SK-N-SH treated with all-trans-retinoic acid at 6 μM for 48 hours (cell line): ENCODE measurements at regions not wholly inside any gene's neighbourhood (a gene's known extent, or its start where the extent isn't known, plus 50 kb on each side); places are given as distances from the start of the nearest gene placed in this dataset.
"Not testable (repeated sequence)": the region's sequence is repeated elsewhere in the genome, so short reads cannot be mapped to it uniquely, and the experiment has no call there.

Experiments
- ATAC-seq: fragments of 200-7000 bp; cut with Tn5 transposase; 3 replicates; pipeline ENCODE4 v1.9.1; 2020; ENCODE audit warnings: mild to moderate bottlenecking, moderate library complexity
- ARNTL ChIP-seq: fragments of 450-650 bp; formaldehyde crosslinking; IDR thresholded peaks from 2 replicates; pipeline ENCODE4 v1.5.0; 2020; ENCODE audit warnings: low read depth, mild to moderate bottlenecking, moderate library complexity, borderline replicate concordance
- BACH2 ChIP-seq: fragments of 250-450 bp; sonication (Bioruptor Pico); IDR thresholded peaks from 2 replicates; pipeline ENCODE4 v1.9.0; 2021; ENCODE audit warnings: mild to moderate bottlenecking, borderline replicate concordance
- CSDC2 ChIP-seq: fragments of 250-450 bp; sonication (Bioruptor Pico); IDR thresholded peaks from 2 replicates; pipeline ENCODE4 v1.5.0; 2020; ENCODE audit warnings: mild to moderate bottlenecking, moderate library complexity
- ESRRG ChIP-seq: fragments of 250-450 bp; sonication (Bioruptor Pico); IDR thresholded peaks from 2 replicates; pipeline ENCODE4 v1.6.1; 2021; ENCODE audit warnings: mild to moderate bottlenecking
- GLIS3 ChIP-seq: fragments of 250-450 bp; sonication (Bioruptor Pico); IDR thresholded peaks from 2 replicates; pipeline ENCODE4 v1.5.0; 2020; ENCODE audit warnings: mild to moderate bottlenecking, moderate library complexity
- ISL1 ChIP-seq: fragments of 250-450 bp; sonication (Bioruptor Pico); IDR thresholded peaks from 2 replicates; pipeline ENCODE4 v2.1.2; 2022; ENCODE audit warnings: mild to moderate bottlenecking, moderate library complexity
- OSR1 ChIP-seq: fragments of 250-450 bp; sonication (Bioruptor Pico); IDR thresholded peaks from 2 replicates; pipeline ENCODE4 v1.8.0; 2022; ENCODE audit warnings: moderate library complexity, mild to moderate bottlenecking, inconsistent platforms
- PPARA ChIP-seq: fragments of 250-450 bp; sonication (Bioruptor Pico); IDR thresholded peaks from 2 replicates; pipeline ENCODE4 v1.5.0; 2020; ENCODE audit warnings: mild to moderate bottlenecking, borderline replicate concordance
- RARB ChIP-seq: fragments of 250-450 bp; sonication (Bioruptor Pico); IDR thresholded peaks from 2 replicates; pipeline ENCODE4 v1.8.0; 2021; ENCODE audit warnings: mild to moderate bottlenecking, moderate library complexity
- SNAI2 ChIP-seq: fragments of 250-450 bp; sonication (Bioruptor Pico); IDR thresholded peaks from 2 replicates; pipeline ENCODE4 v1.5.0; 2020; ENCODE audit warnings: mild to moderate bottlenecking, moderate library complexity
- TCF4 ChIP-seq: fragments of 250-450 bp; sonication (Bioruptor Pico); IDR thresholded peaks from 2 replicates; pipeline ENCODE4 v1.8.0; 2021; ENCODE audit warnings: mild to moderate bottlenecking, moderate library complexity, borderline replicate concordance
- TOX ChIP-seq: fragments of 250-450 bp; sonication (Bioruptor Pico); IDR thresholded peaks from 2 replicates; pipeline ENCODE4 v1.8.0; 2021; ENCODE audit warnings: mild to moderate bottlenecking, moderate library complexity, borderline replicate concordance
- ZC3H10 ChIP-seq: fragments of 250-450 bp; sonication (Bioruptor Pico); IDR thresholded peaks from 2 replicates; pipeline ENCODE4 v1.5.1; 2021; ENCODE audit warnings: mild to moderate bottlenecking, moderate library complexity
- ZFP3 ChIP-seq: fragments of 250-450 bp; sonication (Bioruptor Pico); IDR thresholded peaks from 2 replicates; pipeline ENCODE4 v1.5.0; 2020; ENCODE audit warnings: mild to moderate bottlenecking, moderate library complexity
- ZFP30 ChIP-seq: fragments of 450-650 bp; formaldehyde crosslinking; IDR thresholded peaks from 2 replicates; pipeline ENCODE4 v1.5.0; 2022; ENCODE audit warnings: mild to moderate bottlenecking, moderate library complexity
- ZNF565 ChIP-seq: fragments of 450-650 bp; formaldehyde crosslinking; conservative IDR thresholded peaks from 2 replicates; pipeline ENCODE4 v1.5.0; 2020; ENCODE audit warnings: low read depth, mild to moderate bottlenecking, moderate library complexity
- ZNF70 ChIP-seq: fragments of 450-650 bp; formaldehyde crosslinking; IDR thresholded peaks from 2 replicates; pipeline ENCODE4 v1.5.0; 2020; ENCODE audit warnings: mild to moderate bottlenecking, moderate library complexity
- ZNF8 ChIP-seq: fragments of 450-650 bp; formaldehyde crosslinking; IDR thresholded peaks from 2 replicates; pipeline ENCODE4 v1.5.0; 2020; ENCODE audit warnings: mild to moderate bottlenecking, moderate library complexity
- TF ChIP-seq, protein P1 (sequence below): fragments of 250-450 bp; sonication (Bioruptor Pico); IDR thresholded peaks from 2 replicates; pipeline ENCODE4 v1.8.0; 2020; ENCODE audit warnings: mild to moderate bottlenecking, moderate library complexity, borderline replicate concordance
- TF ChIP-seq, protein P2 (sequence below): fragments of 250-450 bp; sonication (Bioruptor Pico); IDR thresholded peaks from 2 replicates; pipeline ENCODE4 v1.5.1; 2021; ENCODE audit warnings: mild to moderate bottlenecking, moderate library complexity
- TF ChIP-seq, protein P3 (sequence below): fragments of 250-450 bp; sonication (Bioruptor Pico); IDR thresholded peaks from 2 replicates; pipeline ENCODE4 v1.5.1; 2020; ENCODE audit warnings: low read depth, mild to moderate bottlenecking, moderate library complexity
- TF ChIP-seq, protein P4 (sequence below): fragments of 250-450 bp; sonication (Bioruptor Pico); IDR thresholded peaks from 2 replicates; pipeline ENCODE4 v1.8.0; 2021; ENCODE audit warnings: low read depth, mild to moderate bottlenecking, moderate library complexity, borderline replicate concordance
- TF ChIP-seq, protein P5 (sequence below): fragments of 250-450 bp; sonication (Bioruptor Pico); IDR thresholded peaks from 2 replicates; pipeline ENCODE4 v1.5.0; 2020; ENCODE audit warnings: mild to moderate bottlenecking, moderate library complexity

DNA sequence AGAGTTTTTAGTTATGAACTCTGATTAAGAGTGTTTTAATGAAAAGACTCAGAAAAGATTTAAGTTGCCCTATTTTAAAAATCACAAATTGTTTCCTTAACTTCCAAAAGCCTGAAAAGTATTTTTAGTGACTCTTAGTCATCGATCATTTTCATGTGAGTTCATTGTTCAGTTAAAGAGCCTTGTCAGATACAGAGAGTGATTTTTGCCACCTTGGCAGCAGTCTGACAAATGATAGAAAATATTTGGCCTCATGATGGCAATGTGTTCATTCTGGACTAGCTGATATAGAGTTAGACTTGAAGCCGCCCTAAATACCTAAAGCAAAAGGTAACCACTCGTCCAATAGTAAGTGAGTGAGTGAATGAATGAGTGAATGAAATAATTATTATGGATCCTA, 225.8 kb downstream of the CPS1 start:
- ATAC-seq: no peak
- TF ChIP-seq GLIS3 (no peak), ARNTL (CRISPR knock-in tag) (no peak), ZFP3 (no peak), PPARA (CRISPR knock-in tag) (no peak), ZNF8 (CRISPR knock-in tag) (no peak), TCF4 (CRISPR knock-in tag) (no peak), ISL1 (CRISPR knock-in tag) (no peak), SNAI2 (CRISPR knock-in tag) (no peak), OSR1 (CRISPR knock-in tag) (no peak), BACH2 (CRISPR knock-in tag) (no peak), ZFP30 (CRISPR knock-in tag) (no peak), ESRRG (CRISPR knock-in tag) (no peak), ZNF70 (CRISPR knock-in tag) (no peak), RARB (no peak), ZNF565 (no peak)
- TF ChIP-seq, protein P1, sequence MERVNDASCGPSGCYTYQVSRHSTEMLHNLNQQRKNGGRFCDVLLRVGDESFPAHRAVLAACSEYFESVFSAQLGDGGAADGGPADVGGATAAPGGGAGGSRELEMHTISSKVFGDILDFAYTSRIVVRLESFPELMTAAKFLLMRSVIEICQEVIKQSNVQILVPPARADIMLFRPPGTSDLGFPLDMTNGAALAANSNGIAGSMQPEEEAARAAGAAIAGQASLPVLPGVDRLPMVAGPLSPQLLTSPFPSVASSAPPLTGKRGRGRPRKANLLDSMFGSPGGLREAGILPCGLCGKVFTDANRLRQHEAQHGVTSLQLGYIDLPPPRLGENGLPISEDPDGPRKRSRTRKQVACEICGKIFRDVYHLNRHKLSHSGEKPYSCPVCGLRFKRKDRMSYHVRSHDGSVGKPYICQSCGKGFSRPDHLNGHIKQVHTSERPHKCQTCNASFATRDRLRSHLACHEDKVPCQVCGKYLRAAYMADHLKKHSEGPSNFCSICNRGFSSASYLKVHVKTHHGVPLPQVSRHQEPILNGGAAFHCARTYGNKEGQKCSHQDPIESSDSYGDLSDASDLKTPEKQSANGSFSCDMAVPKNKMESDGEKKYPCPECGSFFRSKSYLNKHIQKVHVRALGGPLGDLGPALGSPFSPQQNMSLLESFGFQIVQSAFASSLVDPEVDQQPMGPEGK (CRISPR knock-in tag): no peak
- TF ChIP-seq, protein P2, sequence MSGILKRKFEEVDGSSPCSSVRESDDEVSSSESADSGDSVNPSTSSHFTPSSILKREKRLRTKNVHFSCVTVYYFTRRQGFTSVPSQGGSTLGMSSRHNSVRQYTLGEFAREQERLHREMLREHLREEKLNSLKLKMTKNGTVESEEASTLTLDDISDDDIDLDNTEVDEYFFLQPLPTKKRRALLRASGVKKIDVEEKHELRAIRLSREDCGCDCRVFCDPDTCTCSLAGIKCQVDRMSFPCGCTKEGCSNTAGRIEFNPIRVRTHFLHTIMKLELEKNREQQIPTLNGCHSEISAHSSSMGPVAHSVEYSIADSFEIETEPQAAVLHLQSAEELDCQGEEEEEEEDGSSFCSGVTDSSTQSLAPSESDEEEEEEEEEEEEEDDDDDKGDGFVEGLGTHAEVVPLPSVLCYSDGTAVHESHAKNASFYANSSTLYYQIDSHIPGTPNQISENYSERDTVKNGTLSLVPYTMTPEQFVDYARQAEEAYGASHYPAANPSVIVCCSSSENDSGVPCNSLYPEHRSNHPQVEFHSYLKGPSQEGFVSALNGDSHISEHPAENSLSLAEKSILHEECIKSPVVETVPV (CRISPR knock-in tag): no peak
- TF ChIP-seq, protein P3, sequence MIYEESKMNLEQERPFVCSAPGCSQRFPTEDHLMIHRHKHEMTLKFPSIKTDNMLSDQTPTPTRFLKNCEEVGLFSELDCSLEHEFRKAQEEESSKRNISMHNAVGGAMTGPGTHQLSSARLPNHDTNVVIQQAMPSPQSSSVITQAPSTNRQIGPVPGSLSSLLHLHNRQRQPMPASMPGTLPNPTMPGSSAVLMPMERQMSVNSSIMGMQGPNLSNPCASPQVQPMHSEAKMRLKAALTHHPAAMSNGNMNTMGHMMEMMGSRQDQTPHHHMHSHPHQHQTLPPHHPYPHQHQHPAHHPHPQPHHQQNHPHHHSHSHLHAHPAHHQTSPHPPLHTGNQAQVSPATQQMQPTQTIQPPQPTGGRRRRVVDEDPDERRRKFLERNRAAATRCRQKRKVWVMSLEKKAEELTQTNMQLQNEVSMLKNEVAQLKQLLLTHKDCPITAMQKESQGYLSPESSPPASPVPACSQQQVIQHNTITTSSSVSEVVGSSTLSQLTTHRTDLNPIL (CRISPR knock-in tag): no peak

DNA sequence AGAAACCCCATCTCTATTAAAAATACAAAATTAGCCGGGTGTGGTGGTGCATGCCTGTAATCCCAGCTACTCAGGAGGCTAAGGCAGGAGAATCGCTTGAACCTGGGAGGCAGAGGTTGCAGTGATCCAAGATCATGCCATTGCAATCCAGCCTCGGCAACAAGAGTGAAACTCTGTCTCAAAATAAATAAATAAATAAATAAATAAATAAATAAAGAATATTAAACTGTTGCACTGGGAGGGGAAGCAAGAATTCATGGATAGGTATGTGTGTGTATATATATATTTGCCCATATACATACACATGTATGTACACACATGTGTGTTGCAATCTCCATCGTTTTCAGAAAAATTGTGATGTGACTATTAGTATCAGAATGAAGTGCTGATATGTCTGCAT, 231.4 kb downstream of the CPS1 start:
- ATAC-seq: not testable (repeated sequence)

DNA sequence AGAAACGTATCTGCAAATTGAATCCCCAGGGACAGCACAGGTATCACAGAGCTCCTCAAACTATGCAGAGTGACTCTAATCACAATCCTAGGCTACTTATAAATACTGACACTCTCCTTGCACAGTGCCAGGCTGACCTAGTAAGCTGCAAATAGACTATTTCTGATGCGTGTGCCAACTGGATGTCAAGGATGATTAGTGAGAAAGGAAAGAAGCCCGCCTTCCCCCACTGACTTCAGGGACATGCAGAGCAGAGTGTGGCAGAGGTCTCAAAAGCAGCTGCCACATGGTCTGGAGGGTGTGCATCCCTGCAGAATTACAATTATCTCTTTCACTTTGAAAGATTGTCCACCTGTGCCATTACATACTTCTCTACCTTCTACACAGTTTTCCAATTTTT, 235.6 kb downstream of the CPS1 start:
- TF ChIP-seq, protein P1 (CRISPR knock-in tag): no peak
- TF ChIP-seq ESRRG (CRISPR knock-in tag): no peak
- no peak for TF ChIP-seq CSDC2 (CRISPR knock-in tag)
- no peak for TF ChIP-seq GLIS3
- no peak for ATAC-seq

DNA sequence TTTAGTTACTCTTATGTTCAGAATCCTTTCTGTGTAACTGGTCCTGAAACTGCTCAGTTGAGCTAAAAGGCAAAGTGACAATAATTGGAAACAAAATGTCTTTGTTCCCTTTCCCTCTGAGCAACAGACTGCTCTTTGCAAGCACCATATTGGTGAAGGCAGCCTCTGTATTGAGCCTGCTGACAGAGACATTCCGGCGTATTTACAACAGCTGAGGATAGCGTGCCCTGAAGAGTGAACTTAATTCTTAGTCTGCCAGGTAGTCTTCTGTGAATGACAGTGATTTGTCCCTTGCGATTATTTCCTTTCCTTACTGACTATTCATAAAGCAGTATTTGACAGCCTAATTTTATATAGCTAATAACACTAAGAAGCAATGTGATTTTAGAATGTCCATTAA, 239.1 kb downstream of the CPS1 start:
- no peak for ATAC-seq
- TF ChIP-seq ZNF70 (CRISPR knock-in tag): no peak
- TF ChIP-seq, protein P4, sequence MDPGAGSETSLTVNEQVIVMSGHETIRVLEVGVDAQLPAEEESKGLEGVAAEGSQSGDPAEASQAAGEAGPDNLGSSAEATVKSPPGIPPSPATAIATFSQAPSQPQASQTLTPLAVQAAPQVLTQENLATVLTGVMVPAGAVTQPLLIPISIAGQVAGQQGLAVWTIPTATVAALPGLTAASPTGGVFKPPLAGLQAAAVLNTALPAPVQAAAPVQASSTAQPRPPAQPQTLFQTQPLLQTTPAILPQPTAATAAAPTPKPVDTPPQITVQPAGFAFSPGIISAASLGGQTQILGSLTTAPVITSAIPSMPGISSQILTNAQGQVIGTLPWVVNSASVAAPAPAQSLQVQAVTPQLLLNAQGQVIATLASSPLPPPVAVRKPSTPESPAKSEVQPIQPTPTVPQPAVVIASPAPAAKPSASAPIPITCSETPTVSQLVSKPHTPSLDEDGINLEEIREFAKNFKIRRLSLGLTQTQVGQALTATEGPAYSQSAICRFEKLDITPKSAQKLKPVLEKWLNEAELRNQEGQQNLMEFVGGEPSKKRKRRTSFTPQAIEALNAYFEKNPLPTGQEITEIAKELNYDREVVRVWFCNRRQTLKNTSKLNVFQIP (CRISPR knock-in tag): no peak
- TF ChIP-seq GLIS3: no peak
- TF ChIP-seq RARB: no peak
- TF ChIP-seq, protein P3 (CRISPR knock-in tag): no peak
- no peak for TF ChIP-seq TOX
- TF ChIP-seq PPARA (CRISPR knock-in tag): no peak
- TF ChIP-seq ZNF8 (CRISPR knock-in tag): no peak
- TF ChIP-seq, protein P1 (CRISPR knock-in tag): no peak
- TF ChIP-seq ESRRG (CRISPR knock-in tag): no peak
- no peak for TF ChIP-seq ZC3H10 (CRISPR knock-in tag)
- no peak for TF ChIP-seq SNAI2 (CRISPR knock-in tag)
- TF ChIP-seq, protein P5, sequence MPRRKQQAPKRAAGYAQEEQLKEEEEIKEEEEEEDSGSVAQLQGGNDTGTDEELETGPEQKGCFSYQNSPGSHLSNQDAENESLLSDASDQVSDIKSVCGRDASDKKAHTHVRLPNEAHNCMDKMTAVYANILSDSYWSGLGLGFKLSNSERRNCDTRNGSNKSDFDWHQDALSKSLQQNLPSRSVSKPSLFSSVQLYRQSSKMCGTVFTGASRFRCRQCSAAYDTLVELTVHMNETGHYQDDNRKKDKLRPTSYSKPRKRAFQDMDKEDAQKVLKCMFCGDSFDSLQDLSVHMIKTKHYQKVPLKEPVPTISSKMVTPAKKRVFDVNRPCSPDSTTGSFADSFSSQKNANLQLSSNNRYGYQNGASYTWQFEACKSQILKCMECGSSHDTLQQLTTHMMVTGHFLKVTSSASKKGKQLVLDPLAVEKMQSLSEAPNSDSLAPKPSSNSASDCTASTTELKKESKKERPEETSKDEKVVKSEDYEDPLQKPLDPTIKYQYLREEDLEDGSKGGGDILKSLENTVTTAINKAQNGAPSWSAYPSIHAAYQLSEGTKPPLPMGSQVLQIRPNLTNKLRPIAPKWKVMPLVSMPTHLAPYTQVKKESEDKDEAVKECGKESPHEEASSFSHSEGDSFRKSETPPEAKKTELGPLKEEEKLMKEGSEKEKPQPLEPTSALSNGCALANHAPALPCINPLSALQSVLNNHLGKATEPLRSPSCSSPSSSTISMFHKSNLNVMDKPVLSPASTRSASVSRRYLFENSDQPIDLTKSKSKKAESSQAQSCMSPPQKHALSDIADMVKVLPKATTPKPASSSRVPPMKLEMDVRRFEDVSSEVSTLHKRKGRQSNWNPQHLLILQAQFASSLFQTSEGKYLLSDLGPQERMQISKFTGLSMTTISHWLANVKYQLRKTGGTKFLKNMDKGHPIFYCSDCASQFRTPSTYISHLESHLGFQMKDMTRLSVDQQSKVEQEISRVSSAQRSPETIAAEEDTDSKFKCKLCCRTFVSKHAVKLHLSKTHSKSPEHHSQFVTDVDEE (CRISPR knock-in tag): no peak
